IMR-90 (cell line): ENCODE measurements at regions not wholly inside any gene's neighbourhood (a gene's known extent, or its start where the extent isn't known, plus 50 kb on each side); places are given as distances from the start of the nearest gene placed in this dataset.

Experiments
- BHLHE40 ChIP-seq: fragments of 150-350 bp; IDR thresholded peaks from 2 replicates; pipeline ENCODE4 v1.6.1; 2016; ENCODE audit warnings: mild to moderate bottlenecking, low read depth, low read length
- CEBPB ChIP-seq: IDR thresholded peaks from 2 replicates; pipeline ENCODE4 v1.6.1; 2012; ENCODE audit warnings: low read depth, low read length, improper control_type of control experiment
- ELK1 ChIP-seq: fragments of 150-350 bp; IDR thresholded peaks from 2 replicates; pipeline ENCODE4 v1.6.1; 2016; ENCODE audit warnings: low read depth, mild to moderate bottlenecking, low read length, moderate library complexity, borderline replicate concordance
- FOS ChIP-seq: fragments of 150-350 bp; IDR thresholded peaks from 2 replicates; pipeline ENCODE4 v1.6.1; 2016; ENCODE audit warnings: low read depth, low read length
- MXI1 ChIP-seq: IDR thresholded peaks from 2 replicates; pipeline ENCODE4 v1.6.1; 2012; ENCODE audit warnings: low read depth, mild to moderate bottlenecking, low read length, moderate library complexity, borderline replicate concordance
- NFE2L2 ChIP-seq: fragments of 150-350 bp; IDR thresholded peaks from 2 replicates; pipeline ENCODE4 v1.6.1; 2016; ENCODE audit warnings: low read depth, mild to moderate bottlenecking, low read length
- POLR2A ChIP-seq: IDR thresholded peaks from 2 replicates; pipeline ENCODE4 v1.6.1; 2012; ENCODE audit warnings: mild to moderate bottlenecking, low read depth, low read length
- RAD21 ChIP-seq: IDR thresholded peaks from 2 replicates; pipeline ENCODE4 v1.6.1; 2012; ENCODE audit warnings: low read length, improper control_type of control experiment
- RCOR1 ChIP-seq: IDR thresholded peaks from 2 replicates; pipeline ENCODE4 v1.6.1; 2012; ENCODE audit warnings: mild to moderate bottlenecking, low read length, improper control_type of control experiment; ENCODE audit not compliant: insufficient replicate concordance
- RFX5 ChIP-seq: IDR thresholded peaks from 2 replicates; pipeline ENCODE4 v1.8.0; 2012; ENCODE audit warnings: low read depth, mild to moderate bottlenecking, low read length, moderate library complexity
- TF ChIP-seq, protein P1 (sequence below): conservative IDR thresholded peaks from 2 replicates; pipeline ENCODE4 v1.5.1; 2012; ENCODE audit warnings: mild to moderate bottlenecking, low read depth, low read length, improper control_type of control experiment
- TF ChIP-seq, protein P2 (sequence below): fragments of 150-350 bp; IDR thresholded peaks from 2 replicates; pipeline ENCODE4 v1.6.1; 2017; ENCODE audit warnings: mild to moderate bottlenecking, antibody characterized with exemption, low read length, low read depth

GRCh38 chr15:94968133-94968532, 736.8 kb downstream of the MCTP2 start:
- TF ChIP-seq, protein P1, sequence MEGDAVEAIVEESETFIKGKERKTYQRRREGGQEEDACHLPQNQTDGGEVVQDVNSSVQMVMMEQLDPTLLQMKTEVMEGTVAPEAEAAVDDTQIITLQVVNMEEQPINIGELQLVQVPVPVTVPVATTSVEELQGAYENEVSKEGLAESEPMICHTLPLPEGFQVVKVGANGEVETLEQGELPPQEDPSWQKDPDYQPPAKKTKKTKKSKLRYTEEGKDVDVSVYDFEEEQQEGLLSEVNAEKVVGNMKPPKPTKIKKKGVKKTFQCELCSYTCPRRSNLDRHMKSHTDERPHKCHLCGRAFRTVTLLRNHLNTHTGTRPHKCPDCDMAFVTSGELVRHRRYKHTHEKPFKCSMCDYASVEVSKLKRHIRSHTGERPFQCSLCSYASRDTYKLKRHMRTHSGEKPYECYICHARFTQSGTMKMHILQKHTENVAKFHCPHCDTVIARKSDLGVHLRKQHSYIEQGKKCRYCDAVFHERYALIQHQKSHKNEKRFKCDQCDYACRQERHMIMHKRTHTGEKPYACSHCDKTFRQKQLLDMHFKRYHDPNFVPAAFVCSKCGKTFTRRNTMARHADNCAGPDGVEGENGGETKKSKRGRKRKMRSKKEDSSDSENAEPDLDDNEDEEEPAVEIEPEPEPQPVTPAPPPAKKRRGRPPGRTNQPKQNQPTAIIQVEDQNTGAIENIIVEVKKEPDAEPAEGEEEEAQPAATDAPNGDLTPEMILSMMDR = no peak
- TF ChIP-seq CEBPB (no peak), BHLHE40 (no peak), POLR2A (no peak), RAD21 (no peak), FOS (no peak), NFE2L2 (no peak), ELK1 (no peak), RFX5 (no peak), RCOR1 (no peak), MXI1 (no peak)
- TF ChIP-seq, protein P2, sequence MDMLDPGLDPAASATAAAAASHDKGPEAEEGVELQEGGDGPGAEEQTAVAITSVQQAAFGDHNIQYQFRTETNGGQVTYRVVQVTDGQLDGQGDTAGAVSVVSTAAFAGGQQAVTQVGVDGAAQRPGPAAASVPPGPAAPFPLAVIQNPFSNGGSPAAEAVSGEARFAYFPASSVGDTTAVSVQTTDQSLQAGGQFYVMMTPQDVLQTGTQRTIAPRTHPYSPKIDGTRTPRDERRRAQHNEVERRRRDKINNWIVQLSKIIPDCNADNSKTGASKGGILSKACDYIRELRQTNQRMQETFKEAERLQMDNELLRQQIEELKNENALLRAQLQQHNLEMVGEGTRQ = no peak
